ENCODE measurements at regions not wholly inside any gene's neighbourhood (a gene's known extent, or its start where the extent isn't known, plus 50 kb on each side); places are given as distances from the start of the nearest gene placed in this dataset.

DNA sequence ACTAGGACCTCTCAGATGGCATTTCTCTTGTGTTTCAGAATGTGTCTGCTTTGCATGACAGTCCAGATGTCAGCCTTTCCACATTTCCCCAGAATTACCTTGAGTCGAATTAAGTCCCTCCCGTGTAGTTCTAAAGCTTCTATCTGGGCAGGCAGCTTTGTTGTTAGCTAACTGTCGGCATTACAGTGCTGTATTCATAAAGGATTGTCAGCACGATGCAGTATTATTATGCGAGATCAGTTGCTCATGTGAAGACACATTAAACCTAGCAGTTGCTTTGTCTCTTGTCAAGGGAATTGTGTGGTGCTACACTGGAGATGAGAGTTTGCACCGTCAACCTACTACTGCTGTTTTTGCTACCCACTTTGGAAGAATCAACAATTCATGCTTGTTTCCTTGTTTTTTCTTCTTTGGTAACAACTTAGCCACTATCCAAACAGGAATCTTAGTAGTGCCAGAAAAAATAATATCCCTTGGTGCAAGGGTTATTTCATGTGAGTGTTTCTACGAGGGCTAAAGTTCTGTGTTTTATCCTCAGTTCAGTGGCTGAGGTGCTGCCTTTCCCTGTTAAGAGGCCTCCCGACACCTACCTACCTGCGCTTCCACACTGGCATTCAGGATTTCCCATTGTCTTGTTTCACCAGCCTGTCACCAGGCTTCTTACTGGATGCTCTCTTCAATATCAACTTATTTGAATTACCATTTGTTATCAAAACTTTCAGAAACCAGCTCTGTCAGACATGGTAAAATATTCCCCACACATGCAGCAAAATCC lies 297.9 kb upstream of the G2E3 start:
- no peak overlapping the region for H3K27ac Mint-ChIP-seq
- H3K9me3 Mint-ChIP-seq = no peaks in the 10 kb centered on the region
- no peak for TF ChIP-seq CTCF (IDR thresholded peaks at IDR 0.05)
- DNase-seq = no peak
- peaks cover 8% of the 10 kb centered on the region; the same call in 1 of the 2 replicates for H3K36me3 Mint-ChIP-seq (ENCODE audit: low read depth)
- no peak overlapping the region for H3K4me3 Mint-ChIP-seq
- no peaks in the 10 kb centered on the region for H3K27me3 Mint-ChIP-seq (ENCODE audit: insufficient read depth)
- H3K4me1 Mint-ChIP-seq (ENCODE audit: low read depth) = peaks cover 19% of the 10 kb centered on the region

DNA sequence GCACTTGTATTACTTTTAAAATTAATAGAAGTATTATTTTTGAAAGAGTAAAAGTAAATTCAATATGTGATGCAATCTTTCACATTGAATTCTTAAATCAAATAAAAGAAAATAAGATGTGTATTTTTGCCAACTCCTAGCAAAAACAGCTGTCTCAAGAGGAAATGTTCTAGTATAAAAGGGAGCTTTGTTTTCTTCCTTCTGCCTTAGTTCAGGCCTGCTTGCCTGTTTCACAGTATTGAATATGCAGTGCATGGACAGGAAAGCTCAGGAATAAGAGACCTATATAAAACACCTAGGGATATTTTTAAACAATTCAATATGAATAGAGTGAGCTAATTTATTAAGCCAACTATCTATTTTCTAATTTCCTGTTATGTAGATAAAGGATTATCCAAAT lies 294.8 kb upstream of the G2E3 start:
- Mint-ChIP-seq H3K4me3 (no peak overlapping the region), H3K36me3 (ENCODE audit: low read depth) (no peaks in the 10 kb centered on the region), H3K27me3 (ENCODE audit: insufficient read depth) (no peaks in the 10 kb centered on the region), H3K27ac (no peak overlapping the region), H3K4me1 (ENCODE audit: low read depth) (peaks cover 30% of the 10 kb centered on the region), H3K9me3 (no peaks in the 10 kb centered on the region)
- DNase-seq = no peak
- no peak for TF ChIP-seq CTCF (IDR thresholded peaks at IDR 0.05)

DNA sequence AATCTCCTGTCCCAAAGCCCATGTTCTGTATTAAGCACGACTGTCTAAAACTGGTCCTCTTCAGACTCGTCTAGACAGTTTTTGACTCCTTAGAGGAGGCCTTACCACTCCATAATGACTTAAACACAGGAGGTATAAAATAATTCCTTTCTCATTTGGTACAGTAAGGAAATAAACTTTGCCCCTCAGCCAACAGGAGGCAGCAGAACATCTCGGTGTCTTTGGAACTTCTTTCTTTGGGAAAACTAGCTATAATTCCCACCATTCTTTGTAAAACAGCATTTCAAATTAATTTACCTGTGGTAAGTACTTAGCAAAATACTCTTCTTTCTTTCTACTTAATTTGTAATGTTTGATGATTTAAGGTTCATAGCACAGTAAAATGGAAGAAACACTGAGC lies 292.7 kb upstream of the G2E3 start:
- H3K27ac Mint-ChIP-seq = 0 out of 2 replicates have a peak overlapping the region, but pooled peaks have one; percentile 30
- H3K9me3 Mint-ChIP-seq = no peaks in the 10 kb centered on the region
- no peaks in the 10 kb centered on the region for H3K27me3 Mint-ChIP-seq (ENCODE audit: insufficient read depth)
- H3K4me1 Mint-ChIP-seq (ENCODE audit: low read depth) = peaks cover 46% of the 10 kb centered on the region
- H3K4me3 Mint-ChIP-seq = no peak overlapping the region
- peak; percentile 36 for TF ChIP-seq CTCF (IDR thresholded peaks at IDR 0.05)
- no peak for DNase-seq
- H3K36me3 Mint-ChIP-seq (ENCODE audit: low read depth) = no peaks in the 10 kb centered on the region

DNA sequence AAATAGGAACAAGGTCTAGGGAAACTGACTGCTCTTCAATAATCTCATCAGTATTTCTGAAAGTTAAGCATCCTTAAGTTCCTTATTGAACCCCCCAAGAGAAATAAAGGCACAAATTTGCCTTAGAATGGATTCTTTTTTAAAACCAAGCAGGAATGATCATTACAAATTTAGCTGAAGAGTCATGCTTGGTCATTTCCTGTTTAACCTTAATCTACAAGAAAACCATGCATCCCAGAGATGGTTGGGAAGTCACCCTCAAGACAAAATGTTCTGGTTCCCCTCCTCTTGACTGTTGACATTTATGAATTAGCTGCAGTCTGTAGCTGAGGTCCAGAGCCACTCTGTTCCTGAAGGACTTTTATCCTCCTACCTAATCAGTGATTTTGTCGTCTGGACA lies 291.8 kb upstream of the G2E3 start:
- Mint-ChIP-seq H3K27ac (peak overlapping the region; percentile 86), H3K9me3 (no peaks in the 10 kb centered on the region), H3K4me1 (ENCODE audit: low read depth) (peaks cover 48% of the 10 kb centered on the region), H3K27me3 (ENCODE audit: insufficient read depth) (no peaks in the 10 kb centered on the region), H3K4me3 (peak overlapping the region; percentile 61), H3K36me3 (ENCODE audit: low read depth) (no peaks in the 10 kb centered on the region)
- peak; percentile 17 for DNase-seq
- TF ChIP-seq CTCF (IDR thresholded peaks at IDR 0.05) = no peak

DNA sequence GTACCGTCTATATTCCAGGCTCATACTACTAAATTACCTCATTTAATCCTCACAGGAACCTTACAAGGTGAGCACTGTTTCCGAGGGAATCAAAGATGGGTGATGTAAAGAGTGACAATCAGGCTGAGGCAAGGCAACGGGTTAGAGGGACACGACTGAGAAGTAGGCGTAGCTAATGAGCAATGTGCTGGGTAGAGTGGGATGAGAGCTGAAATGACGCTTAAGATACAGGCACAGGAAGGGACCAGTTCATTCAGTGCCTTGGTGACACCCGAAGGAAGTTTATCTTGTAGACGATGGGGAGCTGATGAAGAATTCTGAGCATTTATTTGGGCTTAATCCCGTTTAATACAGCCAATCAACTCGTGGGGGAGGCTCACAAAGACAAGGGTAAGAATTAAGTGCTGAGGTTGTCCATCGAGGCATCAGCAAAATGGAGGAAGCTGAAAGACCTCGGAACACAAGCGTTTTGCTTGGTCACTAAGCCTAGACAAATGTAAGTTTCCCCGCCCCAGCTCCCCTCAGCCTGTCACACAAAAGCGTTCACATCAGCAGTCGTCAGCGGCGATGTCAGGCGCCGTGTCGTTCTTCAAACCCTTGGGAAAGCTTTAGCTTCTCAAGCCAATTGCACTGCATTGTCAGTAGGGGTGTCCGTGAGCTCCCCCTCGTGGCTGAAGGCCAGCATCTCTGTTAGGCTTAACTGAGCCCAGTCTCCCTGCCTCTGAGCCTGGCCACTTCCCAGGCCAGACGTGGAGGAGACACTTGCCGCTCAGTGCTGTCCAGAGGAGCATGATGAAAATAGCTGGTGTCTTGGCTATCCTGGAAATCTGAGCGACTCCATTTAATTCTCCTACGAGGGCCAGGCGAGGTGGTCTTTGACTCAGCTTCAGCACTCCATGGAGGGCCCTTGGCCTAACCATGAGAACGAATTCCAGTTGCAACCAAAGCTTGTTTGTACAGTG lies 288.5 kb upstream of the G2E3 start:
- H3K9me3 Mint-ChIP-seq = no peaks in the 10 kb centered on the region
- peak; percentile 74 for DNase-seq
- H3K27ac Mint-ChIP-seq = peak overlapping the region; percentile 70
- TF ChIP-seq CTCF (IDR thresholded peaks at IDR 0.05) = peak; percentile 94
- peak overlapping the region; percentile 80 for H3K4me3 Mint-ChIP-seq
- no peaks in the 10 kb centered on the region for H3K36me3 Mint-ChIP-seq (ENCODE audit: low read depth)
- peaks cover 45% of the 10 kb centered on the region for H3K4me1 Mint-ChIP-seq (ENCODE audit: low read depth)
- H3K27me3 Mint-ChIP-seq (ENCODE audit: insufficient read depth) = no peaks in the 10 kb centered on the region

Data from HFFc6 (cell line).